Mesothelial cell of epicardium (in vitro differentiated cells): ENCODE measurements at regions not wholly inside any gene's neighbourhood (a gene's known extent, or its start where the extent isn't known, plus 50 kb on each side); places are given as distances from the start of the nearest gene placed in this dataset.
"Not testable (repeated sequence)": the region's sequence is repeated elsewhere in the genome, so short reads cannot be mapped to it uniquely, and the experiment has no call there.

Source experiments
- DNase-seq, 2 experiments: peaks; one replicate each; pipeline ENCODE4 v3.0.0; 2021; ENCODE audit warnings: low spot score in 2 of 2; ENCODE audit not compliant: unreplicated experiment in 2 of 2
- H3K27ac Mint-ChIP-seq: 2 replicates; pipeline ENCODE4 v1.8.0; 2021; ENCODE audit warnings: mixed read lengths
- H3K27me3 Mint-ChIP-seq: 2 replicates; pipeline ENCODE4 v1.8.0; 2021; ENCODE audit warnings: low read depth, mixed read lengths
- H3K36me3 Mint-ChIP-seq: 2 replicates; pipeline ENCODE4 v1.8.0; 2021; ENCODE audit warnings: mixed read lengths
- H3K4me1 Mint-ChIP-seq: 2 replicates; pipeline ENCODE4 v1.8.0; 2021; ENCODE audit warnings: mixed read lengths
- H3K4me3 Mint-ChIP-seq: 2 replicates; pipeline ENCODE4 v1.8.0; 2021; ENCODE audit warnings: mild to moderate bottlenecking, moderate library complexity, mixed read lengths
- H3K9me3 Mint-ChIP-seq: 2 replicates; pipeline ENCODE4 v1.8.0; 2021; ENCODE audit warnings: mixed read lengths
- CTCF ChIP-seq: fragments of 200-600 bp; sonication (generic); IDR thresholded peaks from one replicate; pipeline ENCODE4 v1.5.0; 2021; ENCODE audit warnings: antibody characterized with exemption; ENCODE audit not compliant: unreplicated experiment

GRCh38 chr14:105907276-105907675 lies 380.9 kb downstream of the TMEM121 start:
- DNase-seq, result no peak
- Mint-ChIP-seq H3K9me3 (peaks cover 18% of the 10 kb centered on the region), H3K27ac (no peak overlapping the region), H3K27me3 (no peaks in the 10 kb centered on the region), H3K4me1 (no peaks in the 10 kb centered on the region), H3K36me3 (peaks cover 5% of the 10 kb centered on the region), H3K4me3 (no peak overlapping the region)
- no peak for TF ChIP-seq CTCF

GRCh38 chr14:105908006-105908405 lies 381.6 kb downstream of the TMEM121 start:
- no peak overlapping the region for H3K4me3 Mint-ChIP-seq
- peaks cover 22% of the 10 kb centered on the region for H3K9me3 Mint-ChIP-seq
- H3K27me3 Mint-ChIP-seq, result no peaks in the 10 kb centered on the region
- DNase-seq, result no peak
- H3K27ac Mint-ChIP-seq, result no peak overlapping the region
- H3K36me3 Mint-ChIP-seq, result peaks cover 5% of the 10 kb centered on the region
- H3K4me1 Mint-ChIP-seq, result no peaks in the 10 kb centered on the region
- TF ChIP-seq CTCF, result no peak

- no peak overlapping the region for H3K27ac Mint-ChIP-seq
- H3K4me3 Mint-ChIP-seq, result no peak overlapping the region
- peaks cover 5% of the 10 kb centered on the region for H3K36me3 Mint-ChIP-seq
- peaks cover 22% of the 10 kb centered on the region for H3K9me3 Mint-ChIP-seq
- no peak for TF ChIP-seq CTCF
- H3K27me3 Mint-ChIP-seq, result no peaks in the 10 kb centered on the region
- DNase-seq, result no peak
- no peaks in the 10 kb centered on the region for H3K4me1 Mint-ChIP-seq
These were observed 382.1 kb downstream of the TMEM121 start for GRCh38 chr14:105908481-105908911.

- H3K4me1 Mint-ChIP-seq, result no peaks in the 10 kb centered on the region
- H3K9me3 Mint-ChIP-seq, result peaks cover 22% of the 10 kb centered on the region
- H3K27ac Mint-ChIP-seq, result no peak overlapping the region
- H3K36me3 Mint-ChIP-seq, result peaks cover 5% of the 10 kb centered on the region
- no peaks in the 10 kb centered on the region for H3K27me3 Mint-ChIP-seq
- no peak for DNase-seq
- no peak overlapping the region for H3K4me3 Mint-ChIP-seq
- TF ChIP-seq CTCF, result no peak
These were observed 382.9 kb downstream of the TMEM121 start for GRCh38 chr14:105909046-105909827.

- H3K9me3 Mint-ChIP-seq, result peaks cover 25% of the 10 kb centered on the region
- DNase-seq, H3K27ac Mint-ChIP-seq, H3K4me1 Mint-ChIP-seq, H3K4me3 Mint-ChIP-seq, H3K27me3 Mint-ChIP-seq, H3K36me3 Mint-ChIP-seq: not testable (repeated sequence)
These were observed 383.4 kb downstream of the TMEM121 start for GRCh38 chr14:105909828-105910120.

- no peaks in the 10 kb centered on the region for H3K27me3 Mint-ChIP-seq
- H3K4me1 Mint-ChIP-seq, result no peaks in the 10 kb centered on the region
- no peak for DNase-seq
- no peak for TF ChIP-seq CTCF
- peaks cover 28% of the 10 kb centered on the region for H3K9me3 Mint-ChIP-seq
- H3K4me3 Mint-ChIP-seq, result no peak overlapping the region
- no peak overlapping the region for H3K27ac Mint-ChIP-seq
- H3K36me3 Mint-ChIP-seq, result peaks cover 6% of the 10 kb centered on the region
These were observed 384.0 kb downstream of the TMEM121 start for GRCh38 chr14:105910426-105910825.
